ENCODE measurements at regions not wholly inside any gene's neighbourhood (a gene's known extent, or its start where the extent isn't known, plus 50 kb on each side); places are given as distances from the start of the nearest gene placed in this dataset.
A peak's percentile ranks its signal among the peaks of the same experiment; 100 is the strongest.
"Not testable (repeated sequence)": the region's sequence is repeated elsewhere in the genome, so short reads cannot be mapped to it uniquely, and the experiment has no call there.

DNA sequence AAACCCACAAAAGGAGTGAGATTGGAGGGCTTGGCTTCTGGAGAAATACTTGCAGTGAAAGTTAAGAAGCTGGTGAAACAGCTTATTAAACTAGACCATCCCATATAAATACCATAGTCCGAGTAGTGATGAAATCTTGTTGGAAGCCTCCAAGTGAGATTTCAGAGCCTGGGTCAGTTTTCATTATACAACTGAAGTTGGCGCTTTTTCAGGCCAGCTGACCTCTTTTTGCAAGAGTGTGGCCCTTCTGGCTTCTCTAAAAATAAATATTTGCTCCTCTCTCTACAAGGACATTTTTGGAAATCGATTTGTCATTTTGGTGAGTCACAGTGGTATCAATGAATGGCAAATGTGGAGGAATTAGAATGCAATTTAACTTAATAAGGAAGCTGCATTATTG is 51.2 kb upstream of the THRB start:
- no peak for DNase-seq

DNA sequence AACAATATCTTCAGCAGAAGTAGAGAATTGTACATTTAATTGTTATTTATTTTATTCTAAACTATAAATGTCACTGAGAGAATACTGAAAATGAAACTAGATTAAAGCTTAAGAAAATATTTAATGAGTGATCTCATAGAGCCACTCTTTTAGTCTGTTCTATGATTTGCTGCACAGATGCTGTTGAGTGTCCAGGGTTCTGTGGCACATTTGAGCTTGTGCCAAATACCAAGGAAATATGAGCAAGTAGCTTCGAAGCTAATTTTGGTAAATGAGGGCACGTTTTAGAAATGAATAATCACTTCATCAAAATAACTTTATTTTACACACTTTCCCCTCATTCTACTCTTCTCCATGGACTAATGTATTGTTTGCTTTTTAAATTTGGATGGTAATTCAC is 53.6 kb upstream of the THRB start:
- no peak for DNase-seq

DNA sequence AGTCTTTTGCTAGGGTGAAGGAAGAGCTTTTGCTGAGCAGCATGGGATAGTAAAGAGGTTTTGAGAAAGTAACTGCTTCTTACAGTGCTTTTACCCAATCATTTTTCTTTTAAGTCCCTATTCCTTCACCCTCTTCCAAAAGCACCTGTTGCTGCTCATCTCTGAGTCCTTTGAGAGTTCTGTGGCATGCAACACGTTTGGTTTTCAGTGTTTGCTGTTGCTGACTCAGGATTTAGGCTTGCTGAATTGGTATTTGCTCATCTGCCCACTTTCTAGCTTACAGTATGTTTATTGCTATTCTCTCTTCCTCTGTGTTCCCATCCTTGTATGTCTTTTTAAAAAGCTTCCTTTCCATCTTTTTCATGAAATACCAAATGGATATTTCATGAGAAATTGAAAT is 55.9 kb upstream of the THRB start:
- DNase-seq: no peak

DNA sequence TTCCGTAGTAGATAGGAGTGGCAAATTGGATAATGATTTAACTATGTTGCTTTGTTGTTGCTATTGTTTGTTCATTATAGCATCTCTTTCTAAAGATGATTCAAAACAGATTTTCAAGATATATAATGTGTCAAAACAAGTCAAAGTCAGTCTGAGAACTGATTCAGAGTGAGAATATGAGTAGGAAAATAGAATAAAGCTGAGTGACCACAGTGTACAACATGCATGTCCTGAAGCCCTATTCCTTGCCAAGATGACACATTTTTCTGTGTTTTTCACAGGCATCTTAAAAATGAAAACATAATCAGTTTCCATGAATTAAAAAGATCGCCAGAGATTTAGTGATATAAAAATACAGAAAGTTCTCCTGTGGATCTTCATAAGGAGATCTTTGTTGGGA is 57.0 kb upstream of the THRB start:
- no peak for DNase-seq

DNA sequence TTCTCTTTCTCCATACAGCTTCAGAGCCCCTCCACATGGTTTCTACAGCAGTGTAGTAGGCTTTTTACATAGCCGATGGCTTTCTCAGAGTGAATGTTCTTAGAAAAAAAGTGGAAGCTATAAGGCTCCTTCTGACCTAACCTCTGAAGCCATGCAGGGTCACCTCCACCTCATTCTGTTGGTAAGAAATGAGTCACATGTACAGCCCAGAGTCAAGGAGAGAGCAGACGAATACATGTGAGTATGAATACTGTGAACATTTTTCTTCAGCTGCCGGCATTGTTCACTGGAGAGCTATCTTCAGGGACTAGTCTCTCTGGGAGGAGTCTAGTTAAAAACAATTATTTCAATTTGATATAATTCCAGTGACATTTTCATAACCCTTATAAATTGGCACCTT is 68.2 kb upstream of the THRB start:
- no peak for DNase-seq

DNA sequence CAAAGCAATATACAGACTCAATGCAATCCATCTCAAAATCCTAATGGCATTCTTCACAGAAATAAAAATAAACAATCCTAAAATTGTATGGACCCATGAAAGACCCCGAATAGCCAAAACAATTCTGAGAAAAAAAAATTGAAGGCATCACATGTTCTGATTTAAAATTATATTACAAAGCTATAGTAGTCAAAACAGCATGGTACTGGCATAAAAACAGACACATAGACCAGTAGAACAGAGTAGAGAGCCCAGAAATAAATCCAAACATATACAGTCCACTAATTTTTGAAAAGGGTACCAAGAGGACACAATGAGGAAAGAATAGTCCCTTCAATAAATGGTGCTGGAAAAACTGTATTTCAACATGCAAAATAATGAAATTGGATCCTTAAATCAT is 70.4 kb upstream of the THRB start:
- no peak for DNase-seq

DNA sequence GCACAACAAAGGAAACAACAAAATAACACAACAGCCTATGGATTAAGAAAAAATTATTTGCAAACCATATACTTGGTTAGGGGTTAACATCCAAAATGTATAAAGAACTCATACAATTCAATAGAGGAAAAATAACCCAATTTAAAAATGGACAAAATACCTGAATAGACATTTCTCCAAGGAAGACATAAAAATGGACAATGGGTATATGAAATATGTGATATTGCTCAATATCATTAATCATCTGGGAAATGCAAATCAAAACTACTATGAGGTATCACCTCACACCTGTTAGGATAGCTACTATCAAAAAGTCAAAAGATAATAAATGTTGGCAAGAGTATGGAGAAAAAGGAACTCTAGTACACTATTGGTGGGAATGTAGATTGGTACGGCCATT is 71.0 kb upstream of the THRB start:
- DNase-seq: no peak

DNA sequence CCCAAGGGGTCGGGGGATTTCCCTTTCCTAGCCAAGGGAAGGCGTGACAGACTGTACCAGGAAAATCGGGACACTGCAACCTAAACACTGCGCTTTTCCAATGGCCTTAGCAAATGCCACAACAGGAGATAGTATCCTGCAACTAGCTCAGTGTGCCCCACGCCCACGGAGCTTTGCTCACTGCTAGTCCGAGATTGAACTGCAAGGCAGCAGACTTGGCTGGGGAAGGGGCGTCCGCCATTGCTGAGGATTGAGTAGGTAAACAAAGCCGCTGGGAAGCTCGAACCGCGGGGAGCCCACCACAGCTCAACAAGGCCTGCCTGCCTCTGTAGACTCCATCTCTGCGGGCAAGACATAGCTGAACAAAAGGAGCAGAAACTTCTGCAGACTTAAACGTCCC is 72.3 kb upstream of the THRB start:
- no peak for DNase-seq

DNA sequence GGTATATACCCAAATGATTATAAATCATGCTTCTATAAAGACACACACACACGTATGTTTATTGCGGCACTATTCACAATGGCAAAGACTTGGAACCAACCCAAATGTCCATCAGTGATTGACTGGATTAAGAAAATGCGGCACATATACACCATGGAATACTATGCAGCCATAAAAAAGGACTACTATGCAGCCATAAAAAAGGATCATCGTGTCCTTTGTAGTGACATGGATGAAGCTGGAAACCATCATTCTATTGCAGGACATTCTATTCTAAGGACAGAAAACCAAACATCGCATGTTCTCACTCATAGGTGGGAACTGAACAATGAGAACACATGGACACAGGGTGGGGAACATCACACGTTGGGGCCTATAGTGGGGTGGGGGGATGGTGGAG is 77.8 kb upstream of the THRB start:
- not testable (repeated sequence) for DNase-seq

DNA sequence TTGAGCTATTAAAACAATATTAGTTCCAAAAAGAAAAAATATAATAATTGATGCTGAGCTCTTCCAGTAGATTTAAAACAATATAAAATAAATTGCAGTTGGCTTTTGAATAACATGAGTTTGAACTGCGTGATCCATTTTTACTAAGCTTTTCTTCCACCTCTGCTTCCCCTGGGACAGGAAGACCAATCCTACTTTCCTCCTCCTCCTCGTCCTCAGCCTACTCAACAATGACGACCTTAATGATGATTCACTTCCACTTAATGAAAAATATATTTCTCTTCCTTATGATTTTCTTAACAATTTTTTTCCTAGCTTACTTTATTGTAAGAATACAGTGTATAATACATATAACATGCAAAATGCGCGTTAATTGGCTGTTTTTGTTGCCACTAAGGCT is 78.9 kb upstream of the THRB start:
- no peak for DNase-seq

DNA sequence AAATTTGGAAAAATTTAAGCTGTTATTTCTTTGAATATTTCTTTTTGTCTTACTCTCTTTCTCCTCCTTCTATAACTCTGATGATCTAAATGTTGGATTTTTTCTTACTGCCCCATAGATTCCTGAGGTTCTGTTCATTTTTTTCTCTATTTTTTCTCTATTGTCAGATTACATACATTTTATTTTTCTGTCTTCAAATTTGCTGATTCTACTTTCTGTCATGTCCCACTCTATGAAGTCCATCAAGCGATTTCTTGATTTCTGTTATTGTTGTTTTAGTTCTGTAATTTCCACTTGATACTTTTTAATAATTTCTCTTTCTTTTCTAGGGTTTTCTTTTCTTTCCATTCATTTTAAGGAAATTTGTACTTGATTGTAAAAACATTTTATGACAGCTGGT is 83.7 kb upstream of the THRB start:
- DNase-seq: no peak

DNA sequence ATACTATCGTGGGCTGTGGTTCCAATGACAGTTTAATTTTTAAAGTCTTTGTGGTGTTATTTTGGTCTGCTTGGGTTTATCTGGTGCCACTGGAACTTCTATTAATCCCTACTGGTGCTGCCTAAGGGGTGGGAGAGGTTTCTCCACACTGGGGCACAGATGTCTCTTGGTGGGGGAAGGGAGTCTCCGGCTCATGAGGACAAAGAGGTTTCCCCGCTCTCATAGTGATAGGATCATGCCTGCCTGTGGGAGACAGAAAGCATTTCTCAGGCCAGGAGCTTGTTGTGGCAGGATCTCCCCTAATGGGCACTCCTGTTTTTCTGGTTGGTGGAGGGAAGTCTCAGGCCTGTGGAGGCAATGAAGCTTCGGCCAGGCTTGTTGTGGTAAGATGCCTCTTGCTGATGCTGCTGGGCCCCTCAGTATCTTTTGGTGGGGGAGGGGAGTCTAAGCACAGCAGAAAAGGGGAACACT is 84.3 kb upstream of the THRB start:
- no peak for DNase-seq

DNA sequence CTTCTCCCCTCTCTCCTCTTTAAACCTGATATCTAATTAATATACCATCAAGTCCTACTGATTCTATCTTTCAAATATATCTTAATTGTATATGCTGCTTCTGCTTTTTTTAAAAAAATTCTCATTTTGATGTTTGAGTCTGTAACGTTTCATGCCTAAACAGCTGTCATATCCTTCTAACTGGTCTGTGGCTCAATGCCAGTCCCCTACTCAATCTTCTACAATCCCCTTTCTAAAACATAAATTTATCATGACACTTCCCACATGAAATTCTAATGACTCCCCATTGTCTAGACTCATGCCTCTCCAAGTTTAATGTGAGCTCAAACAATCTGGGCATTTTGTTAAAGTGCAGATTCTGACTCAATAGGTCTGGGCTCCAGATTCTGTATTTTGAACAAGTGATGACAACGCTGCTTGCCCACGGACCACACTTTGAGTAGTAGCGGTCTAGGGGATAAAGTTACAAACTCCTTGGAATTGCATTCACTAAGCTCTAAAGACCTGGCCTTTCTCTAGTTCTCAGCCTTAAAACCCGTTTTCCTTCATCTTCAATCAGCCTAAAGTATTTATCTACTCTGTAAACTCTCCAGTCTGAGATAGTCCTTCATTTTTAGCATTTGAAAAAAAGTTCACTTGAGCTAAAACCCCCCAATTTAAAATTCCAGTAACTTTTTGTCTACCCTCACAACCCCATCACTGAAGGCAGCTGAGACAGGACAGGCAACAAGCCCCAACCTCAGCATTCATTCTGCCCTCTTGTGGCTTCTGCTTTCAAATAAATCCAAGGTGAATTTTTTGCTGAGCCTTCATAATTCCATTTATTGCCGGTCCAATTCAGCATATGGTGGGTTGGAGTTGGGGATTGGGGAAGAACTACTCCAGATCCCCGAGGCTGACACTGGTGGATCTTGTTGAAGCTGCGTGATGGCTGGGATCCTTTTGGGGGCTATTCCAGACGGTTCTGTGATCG is 88.1 kb upstream of the THRB start:
- no peak for DNase-seq

DNA sequence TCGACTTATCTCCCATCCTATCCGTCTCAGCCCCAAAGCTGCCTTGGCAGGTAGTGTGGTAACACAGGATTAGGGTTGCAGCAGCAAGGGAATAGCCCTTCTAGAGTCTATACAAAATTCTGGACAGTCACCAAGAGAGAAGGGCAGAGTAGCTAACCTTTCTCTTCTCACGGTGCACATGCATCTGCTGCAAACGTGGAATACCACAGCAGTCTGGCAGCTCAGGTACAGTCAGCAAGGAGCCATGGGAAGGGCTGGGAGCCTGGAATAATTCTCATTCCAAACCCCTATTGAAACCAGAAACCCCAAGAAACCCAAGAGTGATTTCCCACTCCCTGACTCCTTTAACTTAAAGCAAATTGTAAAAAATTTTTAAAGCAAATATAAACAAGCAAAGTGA is 92.3 kb upstream of the THRB start:
- DNase-seq: no peak

DNA sequence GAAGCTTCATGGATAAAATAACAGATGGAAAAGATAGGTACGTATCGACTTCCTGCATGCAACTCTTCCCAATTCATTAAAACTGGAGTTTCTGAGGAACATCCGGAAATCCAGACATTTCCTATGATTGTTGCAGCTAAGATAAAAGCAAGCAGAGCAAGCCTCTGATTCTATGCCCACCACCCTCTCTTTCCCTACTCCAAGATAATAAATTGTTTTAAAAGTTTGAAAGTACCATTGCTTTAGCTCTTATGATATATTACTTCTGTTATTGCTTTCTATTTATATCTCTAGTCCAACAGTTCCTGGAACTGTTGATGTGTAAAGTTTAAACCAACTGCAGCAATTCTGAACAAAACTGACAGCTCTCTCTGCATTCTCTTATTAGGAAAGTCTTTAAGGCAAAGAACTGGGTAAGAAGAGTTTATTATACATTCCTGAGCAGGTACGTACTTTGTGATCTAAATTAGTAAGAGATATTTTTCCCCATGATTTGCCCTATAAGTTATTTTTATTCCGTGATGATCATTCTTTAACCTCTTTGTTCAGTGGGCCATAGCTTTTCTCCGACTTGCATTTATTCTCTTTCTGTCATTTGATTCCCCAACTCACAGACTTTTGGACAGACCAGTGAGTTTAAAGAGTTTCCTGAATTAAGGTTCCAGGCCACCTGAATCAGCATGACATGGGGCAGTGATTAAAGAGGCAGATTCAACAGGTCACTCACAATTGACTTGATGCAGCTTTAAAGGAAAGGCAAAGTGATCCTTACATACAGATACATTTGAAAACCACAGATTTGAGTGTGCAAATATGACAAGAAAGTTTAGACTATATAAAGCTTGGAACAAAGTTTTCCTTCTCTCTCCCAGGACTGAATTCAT is 94.2 kb upstream of the THRB start:
- peak; percentile 22 for DNase-seq

DNA sequence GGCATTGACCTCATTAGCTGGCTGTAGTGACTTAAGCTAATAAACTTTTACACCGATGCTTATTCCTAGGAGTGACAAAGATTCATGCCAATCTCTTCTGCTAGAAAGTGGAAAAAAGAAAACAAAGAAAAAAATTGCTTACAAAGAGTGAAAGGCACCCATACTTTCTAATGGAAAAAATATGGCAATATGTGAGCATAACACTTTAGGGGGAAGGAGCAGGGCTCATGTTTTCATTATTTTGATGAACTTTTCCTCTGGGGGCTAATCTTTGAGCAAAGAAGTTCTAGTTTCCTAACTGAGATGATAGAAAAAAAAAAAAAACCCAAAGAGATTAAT is 94.8 kb upstream of the THRB start:
- no peak for DNase-seq

DNA sequence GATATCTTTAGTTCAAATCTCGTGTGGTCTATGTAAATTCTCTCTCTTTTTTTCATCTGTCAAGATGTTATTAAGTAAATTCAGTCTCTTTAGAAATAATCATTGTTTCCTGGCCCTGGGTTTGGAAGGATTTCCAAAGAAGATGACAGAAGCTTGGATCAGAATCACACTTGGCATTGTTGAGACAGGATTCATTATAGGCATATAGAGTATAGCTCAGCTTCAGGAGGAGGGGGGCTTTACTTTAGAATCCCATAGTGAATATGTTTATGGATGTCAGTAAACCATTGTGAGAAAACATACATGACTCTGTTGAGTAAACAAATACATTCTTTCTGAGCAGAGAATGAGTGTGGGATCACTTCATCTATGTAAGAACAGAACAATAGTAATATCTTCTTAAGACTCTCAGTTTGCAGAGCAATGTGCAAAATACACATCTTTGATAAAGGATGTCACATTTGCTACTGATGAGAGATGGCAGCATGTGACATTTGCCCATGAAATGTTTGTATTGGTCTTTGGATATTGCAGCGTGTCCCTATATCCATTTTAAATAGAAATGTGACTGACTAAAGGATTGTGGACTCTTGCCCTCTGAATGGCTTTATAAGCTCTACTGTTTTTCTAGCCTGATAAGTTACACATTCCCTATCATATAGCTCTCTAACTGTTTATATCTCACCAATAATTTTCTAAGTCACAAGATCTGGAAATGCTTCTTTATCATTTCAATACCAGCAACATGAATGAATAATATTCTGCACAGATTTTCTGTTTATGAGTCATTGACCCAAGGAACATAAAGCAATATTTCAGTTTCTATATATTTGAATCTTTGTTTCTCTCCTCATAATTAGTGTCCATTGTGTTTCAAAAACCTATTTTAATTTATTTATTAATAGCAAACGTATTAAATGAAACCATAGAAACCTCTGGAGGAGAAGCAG is 95.6 kb upstream of the THRB start:
- no peak for DNase-seq

DNA sequence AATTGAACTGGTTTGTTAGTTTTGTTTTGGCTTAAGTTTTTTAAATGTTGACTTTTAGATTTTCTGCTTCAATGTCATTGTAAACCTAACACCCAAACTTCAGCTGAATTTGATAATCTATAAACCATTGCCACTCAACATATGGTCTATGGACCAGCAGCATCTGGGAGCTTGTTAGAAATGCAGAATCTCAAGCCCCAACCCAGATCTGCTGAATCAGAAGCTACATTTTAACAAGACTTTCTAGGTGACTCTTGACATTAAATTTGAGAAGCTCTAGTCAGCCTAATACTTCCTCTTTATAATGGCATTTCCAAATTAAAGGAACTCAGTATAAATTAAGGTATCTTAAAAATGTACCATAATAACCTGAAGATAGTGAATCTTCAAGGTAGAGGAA is 96.5 kb upstream of the THRB start:
- no peak for DNase-seq

DNA sequence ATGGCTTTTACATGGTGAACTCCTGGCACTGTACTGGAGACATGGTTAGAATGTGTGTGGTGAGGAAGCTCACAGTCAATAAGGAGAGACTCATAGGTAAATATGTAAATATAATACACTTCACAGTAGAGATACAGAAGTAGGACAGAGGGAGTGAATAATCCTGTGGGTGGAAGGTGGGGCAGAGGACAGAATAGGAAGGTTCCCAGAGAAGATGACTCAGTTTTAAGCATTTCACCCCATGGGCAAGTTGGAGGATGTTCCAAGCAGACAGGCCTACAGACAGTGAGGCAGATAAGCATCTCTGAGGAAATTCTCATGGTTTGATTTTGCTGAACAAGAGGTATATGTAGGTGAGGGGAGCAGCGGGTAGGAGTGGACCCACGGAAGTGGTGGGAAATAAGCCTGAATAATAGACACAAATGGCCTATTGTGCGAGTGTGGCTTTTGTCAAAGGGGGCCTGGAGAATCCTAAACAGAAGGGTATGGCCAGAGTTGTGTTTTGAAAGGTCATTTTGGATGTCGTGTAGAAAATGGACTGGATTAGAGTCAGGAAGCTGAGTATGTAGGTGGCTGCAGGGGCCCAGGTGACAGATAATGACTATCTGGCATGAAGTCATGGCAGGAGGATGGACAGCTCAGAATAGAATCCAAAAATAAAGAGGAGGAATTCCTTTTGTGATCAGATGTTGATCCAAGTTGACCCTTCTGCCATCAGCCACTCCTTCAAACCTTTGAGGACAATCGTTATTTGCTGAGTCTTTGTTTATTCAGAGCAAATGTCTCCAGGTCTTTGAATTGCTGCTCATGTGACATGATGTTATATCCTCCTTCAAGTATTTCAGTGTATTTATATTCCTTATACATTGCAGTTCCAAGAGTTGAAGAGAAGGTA is 97.3 kb upstream of the THRB start:
- DNase-seq: no peak

DNA sequence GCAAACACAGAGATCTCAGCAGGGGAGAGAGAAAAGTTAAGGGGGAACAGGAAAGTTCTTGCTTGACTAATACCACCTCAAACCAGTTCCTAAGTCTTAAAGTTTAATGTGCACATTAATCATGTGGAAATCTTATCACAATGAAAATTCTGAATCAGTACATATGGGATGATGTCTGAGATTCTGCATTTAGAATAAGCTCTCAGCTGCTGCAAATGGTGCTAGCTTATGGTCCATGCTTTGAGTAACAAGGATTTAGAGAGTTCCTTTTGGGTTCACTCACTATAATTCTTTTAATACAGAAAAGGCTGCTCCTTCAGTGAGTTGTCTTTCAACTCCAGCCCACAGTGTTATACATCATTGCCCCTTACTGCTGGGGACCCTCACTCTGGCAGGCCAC is 99.5 kb upstream of the THRB start:
- no peak for DNase-seq

DNA sequence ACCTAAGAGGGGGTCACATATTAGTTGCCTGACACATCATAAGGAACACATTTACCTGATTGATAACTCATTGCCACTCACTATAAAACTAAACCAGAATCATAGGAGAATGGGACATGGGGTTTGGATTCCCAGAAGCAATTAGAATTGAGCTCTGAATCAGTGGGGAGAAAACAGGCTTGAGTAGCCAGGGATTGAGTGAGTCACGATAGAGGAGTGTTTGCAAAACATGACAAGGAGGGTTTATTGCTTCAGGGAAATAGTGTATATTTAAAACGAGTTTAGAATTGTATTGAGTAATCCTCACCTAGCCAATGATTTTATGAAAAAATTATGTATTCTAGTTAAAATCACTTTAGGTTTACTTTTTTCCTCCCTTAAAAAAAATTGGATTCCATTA is 101.1 kb upstream of the THRB start:
- no peak for DNase-seq

DNA sequence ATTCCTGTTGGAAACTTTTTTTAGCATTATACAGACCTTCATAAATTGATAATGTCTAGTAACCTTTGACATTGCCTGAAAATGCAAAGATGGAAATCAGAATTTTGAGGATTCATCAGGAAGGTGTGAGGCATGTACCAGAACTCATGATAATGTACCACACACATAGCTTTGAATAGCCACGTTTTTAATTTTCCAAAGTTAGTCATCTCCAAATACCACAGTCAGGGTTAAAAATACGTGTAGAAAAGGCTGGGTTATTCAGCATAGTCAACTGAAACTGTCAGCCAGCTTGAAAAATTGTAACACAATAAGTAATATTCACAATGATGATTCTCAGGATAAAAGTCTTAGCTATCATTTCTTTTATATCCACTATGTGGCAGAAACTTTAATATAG is 102.0 kb upstream of the THRB start:
- DNase-seq: no peak
